MM.1S (cell line): ENCODE measurements at regions not wholly inside any gene's neighbourhood (a gene's known extent, or its start where the extent isn't known, plus 50 kb on each side); places are given as distances from the start of the nearest gene placed in this dataset.

Experiments used
- DNase-seq: peaks from one replicate; pipeline ENCODE4 v3.0.0-alpha.2; 2015
- H2AFZ ChIP-seq: fragments of 300-600 bp; sonication (generic); 2 replicates; pipeline ENCODE4 v1.6.0; 2016; ENCODE audit warnings: antibody characterized with exemption, low read length
- H3F3A ChIP-seq: fragments of 300-600 bp; sonication (generic); 2 replicates; pipeline ENCODE4 v1.6.1; 2016; ENCODE audit warnings: mild to moderate bottlenecking, antibody characterized with exemption, low read length, moderate library complexity, mixed read lengths; ENCODE audit not compliant: insufficient read depth
- H3K27ac ChIP-seq: fragments of 300-600 bp; sonication (generic); 2 replicates; pipeline ENCODE4 v1.5.1; 2016; ENCODE audit warnings: mild to moderate bottlenecking, low read length
- H3K27me3 ChIP-seq: fragments of 300-600 bp; sonication (generic); replicated peaks from 2 replicates; pipeline ENCODE4 v1.6.0; 2016; ENCODE audit warnings: low read length; ENCODE audit not compliant: insufficient read depth
- H3K36me3 ChIP-seq: fragments of 300-600 bp; sonication (generic); replicated peaks from 2 replicates; pipeline ENCODE4 v1.6.1; 2016; ENCODE audit warnings: mild to moderate bottlenecking, low read length, mixed read lengths; ENCODE audit not compliant: insufficient read depth
- H3K4me1 ChIP-seq: fragments of 300-600 bp; sonication (generic); 2 replicates; pipeline ENCODE4 v1.6.1; 2016; ENCODE audit warnings: low read length, mixed read lengths
- H3K4me2 ChIP-seq: fragments of 300-600 bp; sonication (generic); 2 replicates; pipeline ENCODE4 v1.6.0; 2016; ENCODE audit warnings: low read depth, low read length
- H3K4me3 ChIP-seq: fragments of 300-600 bp; sonication (generic); 2 replicates; pipeline ENCODE4 v1.5.1; 2016; ENCODE audit warnings: low read length, mixed read lengths
- H3K79me2 ChIP-seq: fragments of 300-600 bp; sonication (generic); 2 replicates; pipeline ENCODE4 v1.6.1; 2016; ENCODE audit warnings: mixed run types, low read length, mixed read lengths
- H3K9ac ChIP-seq: fragments of 300-600 bp; sonication (generic); 2 replicates; pipeline ENCODE4 v1.6.1; 2016; ENCODE audit warnings: low read length, mixed read lengths
- H3K9me2 ChIP-seq: fragments of 300-600 bp; sonication (generic); replicated peaks from 2 replicates; pipeline ENCODE4 v1.6.1; 2016; ENCODE audit warnings: mild to moderate bottlenecking, low read length, mixed read lengths; ENCODE audit not compliant: insufficient read depth
- H3K9me3 ChIP-seq: fragments of 300-600 bp; sonication (generic); replicated peaks from 2 replicates; pipeline ENCODE4 v1.6.1; 2016; ENCODE audit warnings: mild to moderate bottlenecking, low read length, mixed read lengths; ENCODE audit not compliant: insufficient read depth
- H4K20me1 ChIP-seq: fragments of 300-600 bp; sonication (generic); 2 replicates; pipeline ENCODE4 v1.6.1; 2016; ENCODE audit warnings: mild to moderate bottlenecking, low read length, moderate library complexity, mixed read lengths; ENCODE audit not compliant: insufficient read depth
- EZH2 ChIP-seq: fragments of 300-600 bp; sonication (generic); optimal IDR thresholded peaks from 2 replicates; pipeline ENCODE3; 2017; ENCODE audit warnings: low read depth, mild to moderate bottlenecking, antibody characterized with exemption, low read length, mixed read lengths
- EZH2phosphoT487 ChIP-seq: fragments of 300-600 bp; sonication (generic); IDR thresholded peaks from 2 replicates; pipeline ENCODE4 v1.6.1; 2018; ENCODE audit warnings: antibody characterized with exemption, low read length
- TF ChIP-seq, protein P1 (sequence below): fragments of 300-600 bp; sonication (generic); IDR thresholded peaks from 2 replicates; pipeline ENCODE4 v1.5.1; 2016; ENCODE audit warnings: antibody characterized with exemption, low read length, mixed read lengths

DNA sequence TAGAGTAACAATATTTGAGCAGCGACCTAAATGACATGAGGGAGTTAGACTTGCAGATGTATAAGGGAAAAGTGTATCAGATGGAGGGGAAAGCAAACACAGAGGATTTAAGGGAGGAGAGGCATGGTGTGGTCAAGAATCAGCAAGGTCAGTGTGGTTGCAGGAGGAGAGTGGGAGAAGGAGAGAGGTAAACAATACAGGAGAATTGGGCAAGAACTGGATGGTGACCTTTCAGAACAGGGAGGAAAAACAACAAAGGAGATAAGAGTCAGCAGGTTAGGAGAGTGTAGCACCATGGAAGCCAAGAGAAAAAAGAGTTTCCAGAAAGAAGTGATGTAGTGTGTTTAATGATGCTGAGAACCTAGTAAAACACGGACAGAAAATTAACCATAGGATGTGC is 178.5 kb downstream of the PAPSS1 start:
- Histone ChIP-seq H3K4me2 (no peak overlapping the region), H3K27me3 (no peaks in the 10 kb centered on the region), H3K9me2 (no peaks in the 10 kb centered on the region), H3K36me3 (no peaks in the 10 kb centered on the region), H3K9me3 (no peaks in the 10 kb centered on the region), H3K4me1 (no peaks in the 10 kb centered on the region), H3K27ac (no peak overlapping the region), H3K79me2 (no peaks in the 10 kb centered on the region), H3F3A (no peaks in the 10 kb centered on the region), H3K9ac (no peak overlapping the region), H4K20me1 (no peaks in the 10 kb centered on the region), H2AFZ (no peak overlapping the region), H3K4me3 (no peak overlapping the region)
- TF ChIP-seq EZH2phosphoT487 (no peak), EZH2 (no peak)
- TF ChIP-seq, protein P1, sequence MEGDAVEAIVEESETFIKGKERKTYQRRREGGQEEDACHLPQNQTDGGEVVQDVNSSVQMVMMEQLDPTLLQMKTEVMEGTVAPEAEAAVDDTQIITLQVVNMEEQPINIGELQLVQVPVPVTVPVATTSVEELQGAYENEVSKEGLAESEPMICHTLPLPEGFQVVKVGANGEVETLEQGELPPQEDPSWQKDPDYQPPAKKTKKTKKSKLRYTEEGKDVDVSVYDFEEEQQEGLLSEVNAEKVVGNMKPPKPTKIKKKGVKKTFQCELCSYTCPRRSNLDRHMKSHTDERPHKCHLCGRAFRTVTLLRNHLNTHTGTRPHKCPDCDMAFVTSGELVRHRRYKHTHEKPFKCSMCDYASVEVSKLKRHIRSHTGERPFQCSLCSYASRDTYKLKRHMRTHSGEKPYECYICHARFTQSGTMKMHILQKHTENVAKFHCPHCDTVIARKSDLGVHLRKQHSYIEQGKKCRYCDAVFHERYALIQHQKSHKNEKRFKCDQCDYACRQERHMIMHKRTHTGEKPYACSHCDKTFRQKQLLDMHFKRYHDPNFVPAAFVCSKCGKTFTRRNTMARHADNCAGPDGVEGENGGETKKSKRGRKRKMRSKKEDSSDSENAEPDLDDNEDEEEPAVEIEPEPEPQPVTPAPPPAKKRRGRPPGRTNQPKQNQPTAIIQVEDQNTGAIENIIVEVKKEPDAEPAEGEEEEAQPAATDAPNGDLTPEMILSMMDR: no peak
- no peak for DNase-seq

DNA sequence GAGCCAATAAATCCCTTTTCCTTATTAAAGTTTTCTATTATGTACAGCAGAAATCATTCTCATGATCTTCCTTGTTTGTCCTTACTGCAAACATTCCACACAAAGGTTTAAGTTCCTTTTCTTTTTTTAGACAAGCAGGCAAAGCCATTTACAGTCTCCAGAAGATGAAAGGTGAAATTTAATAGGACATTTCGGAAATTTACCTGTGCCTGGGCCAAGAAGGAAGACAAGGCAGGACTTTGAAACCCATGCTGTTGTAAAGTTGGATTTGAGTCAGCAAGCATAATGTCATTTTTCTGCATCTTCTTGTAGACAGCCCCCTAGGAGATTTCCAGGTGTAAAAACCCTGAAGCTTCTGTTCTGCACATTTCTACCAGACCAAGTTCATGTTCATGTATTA is 188.1 kb downstream of the PAPSS1 start:
- Histone ChIP-seq H3K27ac (no peak overlapping the region), H3K9ac (no peak overlapping the region), H3K36me3 (no peaks in the 10 kb centered on the region), H3K9me3 (no peaks in the 10 kb centered on the region), H2AFZ (no peak overlapping the region), H3F3A (no peaks in the 10 kb centered on the region), H3K79me2 (no peaks in the 10 kb centered on the region), H3K4me1 (no peaks in the 10 kb centered on the region), H3K4me3 (no peak overlapping the region), H4K20me1 (no peaks in the 10 kb centered on the region), H3K4me2 (no peak overlapping the region), H3K27me3 (no peaks in the 10 kb centered on the region), H3K9me2 (no peaks in the 10 kb centered on the region)
- DNase-seq: no peak
- no peak for TF ChIP-seq EZH2phosphoT487
- TF ChIP-seq, protein P1: no peak
- no peak for TF ChIP-seq EZH2

DNA sequence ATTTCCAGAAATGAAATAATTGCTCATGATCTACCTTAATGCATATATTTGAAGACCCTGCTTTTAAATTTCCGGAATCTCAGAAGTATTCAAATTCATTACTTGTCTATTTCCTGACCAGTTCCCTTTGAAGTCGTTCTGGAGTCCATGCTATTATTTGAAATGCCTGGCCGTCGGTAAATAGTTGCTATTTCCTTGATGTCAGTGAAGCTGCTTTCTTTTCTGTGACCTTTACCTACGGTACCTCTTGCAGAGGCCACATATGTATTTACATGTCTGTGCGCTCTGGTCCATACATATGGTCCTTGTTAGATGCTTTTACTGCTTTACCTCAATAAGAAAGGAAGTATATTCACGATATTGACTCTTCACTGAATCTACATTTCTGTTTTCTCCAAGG is 199.7 kb downstream of the PAPSS1 start:
- Histone ChIP-seq H3K27me3 (no peaks in the 10 kb centered on the region), H3K4me2 (no peak overlapping the region), H3K36me3 (no peaks in the 10 kb centered on the region), H2AFZ (no peak overlapping the region), H3K9me2 (no peaks in the 10 kb centered on the region), H3K4me3 (no peak overlapping the region), H3K9ac (no peak overlapping the region), H3F3A (no peaks in the 10 kb centered on the region), H3K79me2 (no peaks in the 10 kb centered on the region), H4K20me1 (no peaks in the 10 kb centered on the region), H3K9me3 (no peaks in the 10 kb centered on the region), H3K27ac (no peak overlapping the region), H3K4me1 (no peaks in the 10 kb centered on the region)
- TF ChIP-seq, protein P1: no peak
- TF ChIP-seq EZH2 (no peak), EZH2phosphoT487 (no peak)
- DNase-seq: no peak
